ENCODE measurements at regions not wholly inside any gene's neighbourhood (a gene's known extent, or its start where the extent isn't known, plus 50 kb on each side); places are given as distances from the start of the nearest gene placed in this dataset.

- no peak for TF ChIP-seq TEAD4 (IDR thresholded peaks at IDR 0.05; ENCODE audit: low read depth, low read length)
- TF ChIP-seq TBP (IDR thresholded peaks at IDR 0.05; ENCODE audit: low read depth, low read length): no peak
- no peak for TF ChIP-seq ATF3 (IDR thresholded peaks at IDR 0.05; ENCODE audit: insufficient read depth, low read depth, low read length)
- no peak for TF ChIP-seq EZH2 (IDR thresholded peaks at IDR 0.05; ENCODE audit: low read depth, low read length, severe bottlenecking)
- TF ChIP-seq JUND (IDR thresholded peaks at IDR 0.05; ENCODE audit: low read length): no peak
- TF ChIP-seq CTCF (IDR thresholded peaks at IDR 0.05; ENCODE audit: control extremely low read depth in 1 of 3, insufficient read depth in 1 of 3, low read depth in 1 of 3, low read length in 3 of 3): no peak; a peak in 1 of 4 replicates
- no peak for TF ChIP-seq MAX (IDR thresholded peaks at IDR 0.05)
- no peak for TF ChIP-seq POLR2A (IDR thresholded peaks at IDR 0.05; ENCODE audit: control extremely low read depth in 1 of 2, low read depth in 2 of 2, low read length in 2 of 2)
- TF ChIP-seq RAD21 (IDR thresholded peaks at IDR 0.05 in 1 of 2, conservative IDR thresholded peaks at IDR 0.05 in 1 of 2; ENCODE audit: low read depth in 2 of 2, low read length in 2 of 2): peak; percentile 30 to 38; a peak in 2 of 4 replicates
- no peak for TF ChIP-seq TAF7 (optimal IDR thresholded peaks at IDR 0.05; ENCODE audit: borderline replicate concordance, low read depth, low read length)
Observed at GRCh38 chr2:60336442-60337141, 216.9 kb downstream of the BCL11A start.
